SHP77 (cell line): ENCODE measurements at regions not wholly inside any gene's neighbourhood (a gene's known extent, or its start where the extent isn't known, plus 50 kb on each side); places are given as distances from the start of the nearest gene placed in this dataset.
"Not testable (repeated sequence)": the region's sequence is repeated elsewhere in the genome, so short reads cannot be mapped to it uniquely, and the experiment has no call there.

ENCODE experiments used
- DNase-seq, 2 experiments: peaks; one replicate each; lab custom pipeline; 2025; lab: John Stamatoyannopoulos, UW

GRCh38 chr4:84019626-84020025 lies 479.5 kb downstream of the NKX6-1 start:
- DNase-seq: no peak

DNA sequence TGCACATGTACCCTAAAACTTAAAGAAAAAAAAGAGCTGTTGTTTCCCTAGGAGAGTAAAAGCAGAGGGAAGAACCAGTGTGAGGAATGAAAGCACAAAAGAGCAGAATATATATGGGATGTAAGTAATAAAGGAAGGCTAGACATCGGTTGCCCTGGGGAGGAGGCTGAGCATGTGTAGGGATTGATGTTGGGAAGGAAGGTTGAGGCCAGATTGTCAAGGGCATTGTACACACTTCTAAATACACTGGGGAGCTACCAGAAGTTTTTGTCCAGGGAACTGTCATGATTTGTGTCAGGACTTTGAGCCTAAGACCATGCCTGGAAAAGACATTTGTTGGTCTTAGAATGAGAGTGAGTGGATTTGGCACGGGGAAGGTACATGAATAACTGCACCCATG lies 467.1 kb downstream of the GPAT3 start:
- no peak for DNase-seq

GRCh38 chr4:84001876-84002569 lies 466.1 kb downstream of the GPAT3 start:
- no peak for DNase-seq

DNA sequence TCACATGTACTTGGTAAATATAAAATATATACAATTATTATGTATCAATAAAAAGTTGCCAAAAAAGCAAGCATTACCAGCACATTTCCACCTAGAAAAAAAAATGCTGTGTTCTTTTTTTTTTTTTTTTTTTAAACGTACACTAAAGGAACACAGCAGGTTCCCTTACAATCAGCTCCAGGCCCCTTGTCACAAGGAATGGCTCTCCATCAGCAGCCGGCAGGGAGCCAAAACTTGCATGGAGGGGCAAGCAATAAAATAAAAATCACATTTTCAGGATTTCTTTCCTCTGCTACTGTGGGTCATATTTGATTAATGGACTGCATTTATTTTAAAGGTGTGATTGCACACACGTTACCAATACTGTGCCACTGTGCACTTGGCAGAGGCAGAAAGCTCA lies 460.3 kb downstream of the GPAT3 start:
- DNase-seq: no peak

DNA sequence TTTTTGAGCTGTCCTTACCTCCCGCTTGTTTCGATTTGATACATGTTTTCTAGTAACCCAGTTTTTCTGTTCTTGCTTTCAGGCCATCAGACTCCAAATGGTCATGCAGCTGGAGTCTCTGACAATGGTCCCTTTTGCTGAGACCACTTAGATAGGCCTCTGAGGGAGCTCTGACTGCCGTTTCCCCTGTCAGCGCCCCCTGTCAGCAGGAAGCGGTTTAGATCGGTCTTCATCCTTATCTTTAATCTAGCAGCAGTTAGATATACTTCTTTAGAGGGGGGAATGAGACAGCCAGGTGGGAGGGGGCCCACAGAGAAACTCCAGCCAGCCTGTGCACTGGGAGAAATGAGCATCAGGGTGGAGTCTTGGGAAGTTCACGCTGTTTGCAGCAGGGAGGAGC lies 457.9 kb downstream of the GPAT3 start:
- no peak for DNase-seq

GRCh38 chr4:83989835-83990234 lies 453.9 kb downstream of the GPAT3 start:
- DNase-seq: no peak

- DNase-seq: no peak
Observed at GRCh38 chr4:83981156-83981555, 445.2 kb downstream of the GPAT3 start.

DNA sequence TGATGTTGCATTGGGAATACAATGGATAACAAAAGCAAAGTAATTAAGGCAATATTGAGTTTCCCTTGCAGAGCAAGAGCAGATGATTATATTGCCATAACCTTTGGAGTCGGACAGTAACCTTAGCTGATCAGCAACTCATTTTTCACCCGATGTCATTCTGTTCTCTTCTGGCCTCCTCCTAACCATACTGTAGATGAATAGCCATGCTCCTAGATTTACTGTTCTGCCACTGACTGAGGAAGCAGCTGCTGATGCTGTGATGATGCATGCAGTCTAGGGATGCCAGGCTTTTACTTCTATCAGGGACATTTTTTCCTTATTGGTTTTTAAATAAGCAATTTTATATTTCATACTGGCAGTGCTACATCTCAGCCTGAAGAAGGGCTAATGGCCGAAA lies 443.9 kb downstream of the GPAT3 start:
- no peak for DNase-seq

- DNase-seq: no peak
Observed at GRCh38 chr4:83974111-83974780, 438.3 kb downstream of the GPAT3 start.

DNA sequence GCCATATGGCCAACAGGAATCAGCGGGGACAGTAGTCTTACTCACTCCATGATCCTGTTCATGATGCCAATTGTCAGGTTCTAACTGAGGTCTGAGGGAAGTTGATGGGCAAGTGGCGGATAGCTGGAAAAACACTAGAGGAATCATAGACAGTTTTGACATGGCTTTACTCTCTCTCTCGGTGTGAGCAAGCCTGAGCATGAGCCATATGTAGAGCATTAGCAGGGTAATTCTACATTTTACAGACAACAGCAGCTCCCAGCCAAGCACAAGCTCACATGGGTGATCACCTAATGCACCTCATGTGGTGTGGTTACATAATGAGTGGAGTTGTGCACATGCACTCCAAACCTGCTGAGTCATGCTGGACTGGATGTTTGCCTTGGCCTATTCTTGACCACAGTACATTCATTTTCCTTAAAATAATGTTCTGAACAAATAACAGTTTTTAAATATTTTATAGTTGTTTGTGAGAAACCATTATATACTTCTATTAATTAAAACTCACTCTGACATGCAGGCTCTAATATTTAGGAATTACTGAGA lies 429.2 kb downstream of the GPAT3 start:
- no peak for DNase-seq

GRCh38 chr4:83962492-83962891 lies 426.6 kb downstream of the GPAT3 start:
- no peak for DNase-seq

- DNase-seq: no peak
Observed at GRCh38 chr4:83961575-83961974, 425.7 kb downstream of the GPAT3 start.

DNA sequence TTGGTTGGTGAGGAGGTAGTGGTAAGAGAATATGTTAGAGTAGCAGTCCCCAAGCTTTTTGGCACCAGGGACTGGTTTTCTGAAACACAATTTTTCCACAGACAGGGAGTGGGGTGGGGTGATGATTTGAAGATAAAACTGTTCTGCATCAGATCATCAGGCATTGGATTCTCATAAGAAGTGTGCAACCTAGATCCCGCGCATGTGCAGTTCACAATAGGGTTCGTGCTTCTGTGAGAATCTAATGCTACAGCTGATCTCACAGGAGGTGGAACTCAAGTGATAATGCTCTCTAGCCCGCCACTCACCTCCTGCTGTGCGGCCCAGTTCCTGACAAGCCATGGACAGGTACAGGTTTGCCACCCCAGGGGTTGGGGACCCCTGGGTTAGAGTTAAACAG lies 423.3 kb downstream of the GPAT3 start:
- DNase-seq: no peak

DNA sequence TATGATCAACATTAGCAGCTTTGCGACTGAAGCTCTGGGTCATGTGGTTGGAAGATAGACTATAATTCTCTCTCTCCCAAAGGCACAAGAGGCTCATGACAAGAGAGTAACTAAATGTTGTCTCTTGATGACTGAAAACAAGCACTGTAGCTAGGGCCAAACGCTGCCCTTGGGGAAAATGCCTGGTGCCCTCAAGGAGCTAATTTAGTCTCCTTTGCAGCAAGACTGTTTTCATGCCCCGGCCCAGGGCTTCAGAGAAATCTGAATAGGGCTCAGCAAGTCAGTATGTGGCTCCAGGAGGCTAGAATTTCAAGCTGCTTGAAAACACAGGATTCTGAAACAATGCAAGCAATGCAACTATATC lies 411.9 kb downstream of the GPAT3 start:
- DNase-seq: no peak

DNA sequence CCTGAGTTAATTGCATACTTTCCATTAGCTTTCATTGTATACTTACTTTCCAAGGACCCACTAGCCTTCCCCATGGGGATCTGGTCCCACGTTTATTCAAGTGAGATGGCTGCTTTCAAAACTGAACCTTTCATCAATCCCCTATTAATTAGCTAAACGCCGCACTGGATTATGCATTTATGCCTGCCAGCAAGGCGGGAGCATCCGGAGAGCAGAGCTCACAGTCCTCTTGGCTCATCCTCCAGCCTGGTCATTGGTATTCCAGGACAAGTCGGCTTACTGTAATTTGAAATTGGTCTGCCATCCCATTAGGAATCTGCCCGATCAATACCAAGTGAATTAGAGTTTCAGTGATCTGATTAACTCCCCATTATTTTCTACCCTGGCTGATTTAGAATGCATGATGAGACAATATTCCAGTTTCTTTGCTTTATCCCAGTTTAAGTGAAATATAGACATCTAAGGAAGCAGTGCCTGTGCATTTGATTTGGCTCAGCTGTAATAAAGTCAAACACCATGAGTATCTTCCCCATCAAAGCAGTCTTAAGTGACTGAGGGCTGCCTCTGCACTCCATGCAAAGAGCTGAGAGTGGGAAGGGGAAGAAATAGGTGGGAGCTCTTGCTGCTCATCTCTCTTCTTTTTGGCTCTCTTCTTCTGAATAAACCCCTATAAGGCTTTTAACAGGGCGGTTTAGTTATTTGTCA lies 411.4 kb downstream of the GPAT3 start:
- no peak for DNase-seq

DNA sequence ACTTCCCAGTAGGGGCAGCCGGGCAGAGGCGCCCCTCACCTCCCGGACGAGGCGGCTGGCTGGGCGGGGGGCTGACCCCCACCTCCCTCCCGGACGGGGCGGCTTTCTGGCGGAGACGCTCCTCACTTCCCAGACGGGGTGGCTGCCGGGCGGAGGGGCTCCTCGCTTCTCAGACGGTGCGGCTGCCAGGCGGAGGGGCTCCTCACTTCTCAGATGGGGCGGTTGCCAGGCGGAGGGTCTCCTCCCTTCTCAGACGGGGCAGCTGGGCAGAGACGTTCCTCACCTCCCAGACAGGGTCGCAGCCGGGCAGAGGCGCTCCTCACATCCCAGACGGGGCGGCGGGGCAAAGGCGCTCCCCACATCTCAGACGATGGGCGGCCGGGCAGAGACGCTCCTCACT lies 407.8 kb downstream of the GPAT3 start:
- not testable (repeated sequence) for DNase-seq

DNA sequence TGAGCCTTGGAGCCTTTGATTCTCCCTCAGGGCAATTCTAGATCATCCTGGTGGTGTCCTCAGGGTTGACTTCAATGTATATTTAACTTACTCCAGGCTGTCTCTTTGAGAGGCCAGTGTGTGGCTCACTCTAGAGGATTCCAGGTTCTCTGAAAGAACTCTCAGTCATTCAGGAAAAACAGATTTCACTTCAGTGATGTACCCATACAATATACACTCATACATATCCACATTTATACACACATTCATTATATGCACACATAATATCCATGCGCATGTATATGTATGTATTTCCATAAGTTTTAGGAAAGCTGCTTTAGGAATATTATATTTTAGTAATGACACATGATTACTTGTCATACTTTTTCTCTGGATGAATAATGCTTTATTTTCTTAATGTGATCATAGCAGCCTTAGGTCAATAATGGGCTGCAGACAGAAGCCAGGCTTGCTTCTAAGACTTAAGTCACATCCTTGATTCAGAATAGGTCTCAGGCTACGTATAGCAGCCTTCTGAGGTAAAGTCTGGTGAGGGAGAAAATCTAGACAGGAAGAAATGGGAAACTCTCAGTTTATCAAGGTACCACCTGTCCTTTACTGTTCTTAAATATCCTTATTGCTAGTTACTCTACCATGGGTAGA lies 397.0 kb downstream of the GPAT3 start:
- no peak for DNase-seq

DNA sequence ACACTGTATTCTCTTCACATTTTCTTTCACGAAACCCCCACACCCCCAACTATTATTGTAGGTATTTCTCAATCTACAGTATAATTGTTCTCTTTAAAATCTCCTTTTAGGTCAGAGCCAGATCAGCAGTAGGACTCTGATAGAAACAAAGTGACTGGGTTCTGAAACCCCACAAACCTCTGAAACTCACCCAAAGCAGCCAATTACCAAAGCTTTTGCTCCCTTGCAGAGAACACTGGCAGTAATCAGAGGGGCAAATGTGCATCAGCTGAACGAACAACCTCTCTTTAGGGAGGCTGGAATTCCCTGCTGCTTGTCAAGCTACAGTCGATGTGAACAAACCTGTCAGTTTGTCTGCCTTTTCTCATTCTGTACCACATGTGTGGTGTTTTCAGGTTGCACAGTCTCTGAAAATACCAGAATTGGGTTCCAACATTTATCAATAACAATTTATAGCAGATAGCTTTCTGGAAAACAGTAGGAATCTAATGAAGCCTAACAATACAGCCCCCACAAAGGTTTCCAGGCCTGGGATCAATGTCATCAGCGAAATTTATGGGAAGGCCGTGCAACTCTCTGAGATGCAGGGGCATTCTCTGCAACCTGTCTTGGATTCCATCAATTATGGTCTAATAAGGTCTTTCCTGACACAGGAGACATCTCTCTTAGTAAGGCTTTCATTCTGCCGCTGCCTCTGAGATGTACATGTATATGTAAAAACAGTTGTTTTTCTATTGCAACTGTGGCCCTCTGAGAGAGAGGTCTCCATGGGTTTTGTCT lies 395.9 kb downstream of the GPAT3 start:
- DNase-seq: no peak

DNA sequence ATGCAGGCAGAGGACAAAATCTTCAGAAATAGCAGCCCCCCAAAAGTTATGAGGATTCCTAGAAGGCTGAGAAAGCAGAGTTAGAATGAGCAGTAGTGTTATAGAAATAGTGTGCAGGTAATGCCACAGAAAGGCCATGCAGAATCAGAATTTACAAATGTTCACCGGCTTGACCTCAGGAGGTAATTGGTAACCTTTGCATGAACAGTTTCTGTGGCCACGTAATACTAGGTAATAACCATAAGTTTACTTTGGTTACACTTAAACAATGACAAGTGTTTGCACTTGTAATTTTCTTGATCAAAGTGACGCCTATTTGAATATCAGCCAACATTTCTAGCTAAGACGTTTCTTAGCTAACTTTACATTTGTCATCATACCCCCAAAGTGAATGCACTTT lies 393.6 kb downstream of the GPAT3 start:
- no peak for DNase-seq

- DNase-seq: no peak
Observed at GRCh38 chr4:83926950-83927349, 391.0 kb downstream of the GPAT3 start.

GRCh38 chr4:83923341-83923740 lies 387.4 kb downstream of the GPAT3 start:
- DNase-seq: no peak

DNA sequence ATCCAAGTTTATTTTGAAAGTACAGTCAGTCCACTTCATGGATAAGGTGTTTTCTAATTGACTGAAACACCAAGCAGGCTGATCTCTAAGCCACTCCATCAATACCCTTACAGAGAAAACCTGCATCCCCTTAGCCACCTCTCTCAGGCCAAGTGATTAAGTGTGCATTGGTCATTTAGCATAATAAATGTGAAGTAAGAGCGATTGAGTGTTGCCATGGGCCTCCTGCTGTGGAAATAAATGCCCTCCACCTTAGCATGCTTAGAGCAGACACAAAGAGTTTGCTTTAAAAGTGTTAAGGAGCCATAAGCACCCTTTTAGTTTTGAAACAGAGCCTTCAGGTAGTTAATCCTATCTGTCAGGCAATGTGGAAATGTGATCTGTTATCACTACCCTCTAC lies 386.5 kb downstream of the GPAT3 start:
- no peak for DNase-seq
